WTC11 (cell line): ENCODE measurements at regions not wholly inside any gene's neighbourhood (a gene's known extent, or its start where the extent isn't known, plus 50 kb on each side); places are given as distances from the start of the nearest gene placed in this dataset.

Experiments
- ATAC-seq: fragments of 200-7000 bp; cut with Tn5 transposase; 2 replicates; pipeline ENCODE4 v1.10.0; 2021; ENCODE audit warnings: mild to moderate bottlenecking, moderate library complexity
- CTCF ChIA-PET: fragments of 300-600 bp; sonication (Branson Sonifier 250); formaldehyde crosslinking; loops from one replicate; lab custom pipeline; 2021; ENCODE audit warnings: antibody characterized with exemption; lab: Charles Lee
- POLR2A ChIA-PET: fragments of 350-600 bp; sonication (Branson Sonifier 250); formaldehyde crosslinking; loops from one replicate; lab custom pipeline; 2021; ENCODE audit warnings: antibody characterized with exemption; lab: Charles Lee
- DNase-seq: peaks from one replicate; pipeline ENCODE4 v3.0.0; 2021; ENCODE audit warnings: low spot score
- H3K27ac Mint-ChIP-seq: 2 replicates; pipeline ENCODE4 v1.8.0; 2021; ENCODE audit warnings: mixed read lengths
- H3K27me3 Mint-ChIP-seq: 2 replicates; pipeline ENCODE4 v1.8.0; 2021; ENCODE audit warnings: low read depth, mild to moderate bottlenecking, moderate library complexity, mixed read lengths
- H3K36me3 Mint-ChIP-seq: 2 replicates; pipeline ENCODE4 v1.8.0; 2021; ENCODE audit warnings: mixed read lengths
- H3K4me1 Mint-ChIP-seq: 2 replicates; pipeline ENCODE4 v1.8.0; 2022; ENCODE audit warnings: mixed read lengths
- H3K4me3 Mint-ChIP-seq: 2 replicates; pipeline ENCODE4 v1.8.0; 2021; ENCODE audit warnings: mild to moderate bottlenecking, moderate library complexity, mixed read lengths
- H3K9me3 Mint-ChIP-seq: 2 replicates; pipeline ENCODE4 v1.8.0; 2021; ENCODE audit warnings: mixed read lengths
- ATF1 ChIP-seq: sonication (generic); formaldehyde crosslinking; IDR thresholded peaks from 2 replicates; pipeline ENCODE4 v1.8.1; 2023; ENCODE audit warnings: mild to moderate bottlenecking, moderate library complexity, missing genetic modification reagents
- ELF4 ChIP-seq: sonication (generic); formaldehyde crosslinking; IDR thresholded peaks from 2 replicates; pipeline ENCODE4 v1.8.1; 2022; ENCODE audit warnings: low read depth, mild to moderate bottlenecking, moderate library complexity, missing genetic modification reagents
- EMX1 ChIP-seq: fragments of 250-450 bp; sonication (Bioruptor Pico); IDR thresholded peaks from 2 replicates; pipeline ENCODE4 v1.8.0; 2021; ENCODE audit warnings: mild to moderate bottlenecking
- HMGA2 ChIP-seq: fragments of 250-450 bp; sonication (Bioruptor Pico); IDR thresholded peaks from 2 replicates; pipeline ENCODE4 v1.4.0; 2021; ENCODE audit warnings: mild to moderate bottlenecking, moderate library complexity
- NFYB ChIP-seq: sonication (generic); formaldehyde crosslinking; conservative IDR thresholded peaks from 2 replicates; pipeline ENCODE4 v1.8.0; 2022; ENCODE audit warnings: low read depth, missing genetic modification reagents
- NR2C2 ChIP-seq: sonication (generic); formaldehyde crosslinking; IDR thresholded peaks from 2 replicates; pipeline ENCODE4 v1.8.0; 2022; ENCODE audit warnings: mild to moderate bottlenecking, missing genetic modification reagents
- TCF7 ChIP-seq: sonication (generic); formaldehyde crosslinking; IDR thresholded peaks from 2 replicates; pipeline ENCODE4 v1.8.0; 2022; ENCODE audit warnings: mild to moderate bottlenecking, low read depth, missing genetic modification reagents, moderate library complexity
- TP53 ChIP-seq: sonication (generic); formaldehyde crosslinking; IDR thresholded peaks from 2 replicates; pipeline ENCODE4 v1.8.1; 2023; ENCODE audit warnings: mild to moderate bottlenecking, missing genetic modification reagents
- ZNF232 ChIP-seq: sonication (generic); formaldehyde crosslinking; IDR thresholded peaks from 2 replicates; pipeline ENCODE4 v1.8.0; 2022; ENCODE audit warnings: mild to moderate bottlenecking, missing genetic modification reagents
- TF ChIP-seq, protein P1 (sequence below): sonication (generic); formaldehyde crosslinking; IDR thresholded peaks from 2 replicates; pipeline ENCODE4 v1.8.1; 2023; ENCODE audit warnings: mild to moderate bottlenecking, moderate library complexity, missing genetic modification reagents
- TF ChIP-seq, protein P2 (sequence below): sonication (generic); formaldehyde crosslinking; IDR thresholded peaks from 2 replicates; pipeline ENCODE4 v1.8.1; 2022; ENCODE audit warnings: mild to moderate bottlenecking, missing genetic modification reagents, moderate library complexity, borderline replicate concordance
- TF ChIP-seq, protein P3 (sequence below): sonication (generic); formaldehyde crosslinking; IDR thresholded peaks from 2 replicates; pipeline ENCODE4 v1.8.0; 2022; ENCODE audit warnings: mild to moderate bottlenecking, missing genetic modification reagents
- TF ChIP-seq, protein P4 (sequence below): fragments of 250-450 bp; sonication (Bioruptor Pico); conservative IDR thresholded peaks from 2 replicates; pipeline ENCODE4 v1.9.0; 2021; ENCODE audit warnings: mild to moderate bottlenecking
- TF ChIP-seq, protein P5 (sequence below): sonication (generic); formaldehyde crosslinking; IDR thresholded peaks from 2 replicates; pipeline ENCODE4 v1.8.1; 2023; ENCODE audit warnings: mild to moderate bottlenecking, missing genetic modification reagents, borderline replicate concordance
- TF ChIP-seq, protein P6 (sequence below): fragments of 250-450 bp; sonication (Bioruptor Pico); IDR thresholded peaks from 2 replicates; pipeline ENCODE4 v2.1.2; 2022; ENCODE audit warnings: mild to moderate bottlenecking, moderate library complexity
- TF ChIP-seq, protein P7 (sequence below): sonication (generic); formaldehyde crosslinking; IDR thresholded peaks from 2 replicates; pipeline ENCODE4 v1.8.0; 2023; ENCODE audit warnings: missing genetic modification reagents
- TF ChIP-seq, protein P8 (sequence below): fragments of 250-450 bp; sonication (Bioruptor Pico); IDR thresholded peaks from 2 replicates; pipeline ENCODE4 v1.9.0; 2021; ENCODE audit warnings: mild to moderate bottlenecking, borderline replicate concordance

DNA sequence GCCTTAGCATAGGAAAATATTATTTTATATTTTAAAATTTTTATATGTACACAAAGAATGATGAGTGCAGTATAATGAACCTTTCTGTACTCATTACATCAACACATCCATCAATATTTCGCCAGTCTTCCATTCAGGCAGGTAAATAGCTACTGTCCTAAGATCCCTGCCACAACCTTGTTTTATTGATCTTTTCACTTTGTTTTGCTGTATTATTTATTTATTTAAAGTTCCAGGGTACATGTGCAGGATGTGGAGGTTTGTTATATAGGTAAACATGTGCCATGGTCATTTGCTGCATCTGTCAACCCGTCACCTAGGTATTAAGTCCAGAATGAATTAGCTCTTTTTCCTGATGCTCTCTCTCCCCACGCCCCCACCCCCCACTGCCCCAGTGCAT, 64.6 kb downstream of the INHBB start (continued):
- TF ChIP-seq, protein P1, sequence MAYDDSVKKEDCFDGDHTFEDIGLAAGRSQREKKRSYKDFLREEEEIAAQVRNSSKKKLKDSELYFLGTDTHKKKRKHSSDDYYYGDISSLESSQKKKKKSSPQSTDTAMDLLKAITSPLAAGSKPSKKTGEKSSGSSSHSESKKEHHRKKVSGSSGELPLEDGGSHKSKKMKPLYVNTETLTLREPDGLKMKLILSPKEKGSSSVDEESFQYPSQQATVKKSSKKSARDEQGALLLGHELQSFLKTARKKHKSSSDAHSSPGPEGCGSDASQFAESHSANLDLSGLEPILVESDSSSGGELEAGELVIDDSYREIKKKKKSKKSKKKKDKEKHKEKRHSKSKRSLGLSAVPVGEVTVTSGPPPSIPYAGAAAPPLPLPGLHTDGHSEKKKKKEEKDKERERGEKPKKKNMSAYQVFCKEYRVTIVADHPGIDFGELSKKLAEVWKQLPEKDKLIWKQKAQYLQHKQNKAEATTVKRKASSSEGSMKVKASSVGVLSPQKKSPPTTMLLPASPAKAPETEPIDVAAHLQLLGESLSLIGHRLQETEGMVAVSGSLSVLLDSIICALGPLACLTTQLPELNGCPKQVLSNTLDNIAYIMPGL = no peak
- TF ChIP-seq NR2C2 (no peak), ELF4 (CRISPR knock-in tag) (no peak), ZNF232 (CRISPR knock-in tag) (no peak), TCF7 (CRISPR knock-in tag) (no peak), EMX1 (CRISPR knock-in tag) (no peak), NFYB (no peak), ATF1 (CRISPR knock-in tag) (no peak)
- TF ChIP-seq, protein P2, sequence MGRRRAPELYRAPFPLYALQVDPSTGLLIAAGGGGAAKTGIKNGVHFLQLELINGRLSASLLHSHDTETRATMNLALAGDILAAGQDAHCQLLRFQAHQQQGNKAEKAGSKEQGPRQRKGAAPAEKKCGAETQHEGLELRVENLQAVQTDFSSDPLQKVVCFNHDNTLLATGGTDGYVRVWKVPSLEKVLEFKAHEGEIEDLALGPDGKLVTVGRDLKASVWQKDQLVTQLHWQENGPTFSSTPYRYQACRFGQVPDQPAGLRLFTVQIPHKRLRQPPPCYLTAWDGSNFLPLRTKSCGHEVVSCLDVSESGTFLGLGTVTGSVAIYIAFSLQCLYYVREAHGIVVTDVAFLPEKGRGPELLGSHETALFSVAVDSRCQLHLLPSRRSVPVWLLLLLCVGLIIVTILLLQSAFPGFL = no peak
- TF ChIP-seq, protein P3, sequence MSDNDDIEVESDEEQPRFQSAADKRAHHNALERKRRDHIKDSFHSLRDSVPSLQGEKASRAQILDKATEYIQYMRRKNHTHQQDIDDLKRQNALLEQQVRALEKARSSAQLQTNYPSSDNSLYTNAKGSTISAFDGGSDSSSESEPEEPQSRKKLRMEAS (CRISPR knock-in tag) = no peak
- TF ChIP-seq, protein P4, sequence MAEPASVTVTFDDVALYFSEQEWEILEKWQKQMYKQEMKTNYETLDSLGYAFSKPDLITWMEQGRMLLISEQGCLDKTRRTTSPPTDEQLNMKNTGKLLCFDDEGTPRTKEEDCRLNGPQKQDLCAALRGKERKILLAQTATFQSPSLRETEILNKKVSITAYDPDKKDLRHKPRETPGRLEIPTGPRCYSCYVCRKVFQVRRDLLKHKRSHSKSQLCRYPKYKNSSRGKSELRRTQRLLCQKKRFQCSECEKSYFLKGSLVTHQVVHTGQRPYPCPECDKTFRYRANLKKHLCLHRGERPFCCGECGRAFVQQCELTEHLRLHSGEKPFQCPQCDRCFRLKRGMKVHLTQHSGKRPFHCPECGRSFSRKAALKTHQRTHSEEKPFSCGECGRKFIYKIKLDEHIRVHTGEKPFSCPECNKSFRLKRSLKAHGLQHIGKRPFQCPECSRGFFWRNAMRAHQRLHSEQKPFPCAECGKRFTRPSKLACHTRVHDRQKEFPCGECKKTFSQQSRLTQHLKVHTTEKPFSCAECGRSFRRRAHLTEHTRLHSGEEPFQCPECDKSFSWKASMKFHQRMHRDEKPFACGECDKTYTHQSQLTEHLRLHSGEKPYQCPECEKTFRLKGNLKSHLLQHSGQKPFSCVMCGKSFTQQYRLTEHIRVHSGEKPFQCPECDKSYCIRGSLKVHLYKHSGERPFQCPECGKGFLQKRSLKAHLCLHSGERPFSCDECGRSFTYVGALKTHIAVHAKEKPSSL (CRISPR knock-in tag) = no peak

DNA sequence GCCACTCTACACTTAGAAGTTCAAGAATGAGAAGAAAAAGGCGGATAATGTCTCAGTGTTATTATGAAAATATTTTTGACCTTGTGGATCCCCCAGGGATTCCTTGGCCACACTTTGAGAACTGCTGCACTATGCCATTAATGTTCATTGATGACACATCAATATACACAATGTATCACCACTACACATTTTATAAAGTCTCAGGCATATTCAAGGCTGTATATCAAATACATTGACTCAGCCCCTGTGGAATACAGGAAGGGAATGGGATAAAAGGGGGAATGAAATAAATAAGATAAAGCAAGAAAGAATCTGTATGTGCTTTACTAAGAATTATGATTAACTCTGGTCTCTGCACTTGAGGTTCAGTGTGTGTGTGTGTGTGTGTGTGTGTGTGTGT, 69.1 kb downstream of the INHBB start:
- CTCF ChIA-PET = no interaction called here
- H3K36me3 Mint-ChIP-seq = peaks cover 1% of the 10 kb centered on the region; the same call in 1 of the 2 replicates
- no peak overlapping the region for H3K4me3 Mint-ChIP-seq
- H3K27ac Mint-ChIP-seq = no peak overlapping the region
- ATAC-seq = no peak
- peaks cover 18% of the 10 kb centered on the region for H3K27me3 Mint-ChIP-seq
- DNase-seq = no peak
- H3K9me3 Mint-ChIP-seq = peaks cover 10% of the 10 kb centered on the region
- POLR2A ChIA-PET = no interaction called here
- peaks cover 7% of the 10 kb centered on the region for H3K4me1 Mint-ChIP-seq
- TF ChIP-seq, protein P5, sequence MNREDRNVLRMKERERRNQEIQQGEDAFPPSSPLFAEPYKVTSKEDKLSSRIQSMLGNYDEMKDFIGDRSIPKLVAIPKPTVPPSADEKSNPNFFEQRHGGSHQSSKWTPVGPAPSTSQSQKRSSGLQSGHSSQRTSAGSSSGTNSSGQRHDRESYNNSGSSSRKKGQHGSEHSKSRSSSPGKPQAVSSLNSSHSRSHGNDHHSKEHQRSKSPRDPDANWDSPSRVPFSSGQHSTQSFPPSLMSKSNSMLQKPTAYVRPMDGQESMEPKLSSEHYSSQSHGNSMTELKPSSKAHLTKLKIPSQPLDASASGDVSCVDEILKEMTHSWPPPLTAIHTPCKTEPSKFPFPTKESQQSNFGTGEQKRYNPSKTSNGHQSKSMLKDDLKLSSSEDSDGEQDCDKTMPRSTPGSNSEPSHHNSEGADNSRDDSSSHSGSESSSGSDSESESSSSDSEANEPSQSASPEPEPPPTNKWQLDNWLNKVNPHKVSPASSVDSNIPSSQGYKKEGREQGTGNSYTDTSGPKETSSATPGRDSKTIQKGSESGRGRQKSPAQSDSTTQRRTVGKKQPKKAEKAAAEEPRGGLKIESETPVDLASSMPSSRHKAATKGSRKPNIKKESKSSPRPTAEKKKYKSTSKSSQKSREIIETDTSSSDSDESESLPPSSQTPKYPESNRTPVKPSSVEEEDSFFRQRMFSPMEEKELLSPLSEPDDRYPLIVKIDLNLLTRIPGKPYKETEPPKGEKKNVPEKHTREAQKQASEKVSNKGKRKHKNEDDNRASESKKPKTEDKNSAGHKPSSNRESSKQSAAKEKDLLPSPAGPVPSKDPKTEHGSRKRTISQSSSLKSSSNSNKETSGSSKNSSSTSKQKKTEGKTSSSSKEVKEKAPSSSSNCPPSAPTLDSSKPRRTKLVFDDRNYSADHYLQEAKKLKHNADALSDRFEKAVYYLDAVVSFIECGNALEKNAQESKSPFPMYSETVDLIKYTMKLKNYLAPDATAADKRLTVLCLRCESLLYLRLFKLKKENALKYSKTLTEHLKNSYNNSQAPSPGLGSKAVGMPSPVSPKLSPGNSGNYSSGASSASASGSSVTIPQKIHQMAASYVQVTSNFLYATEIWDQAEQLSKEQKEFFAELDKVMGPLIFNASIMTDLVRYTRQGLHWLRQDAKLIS (CRISPR knock-in tag) = no peak
- TF ChIP-seq, protein P6, sequence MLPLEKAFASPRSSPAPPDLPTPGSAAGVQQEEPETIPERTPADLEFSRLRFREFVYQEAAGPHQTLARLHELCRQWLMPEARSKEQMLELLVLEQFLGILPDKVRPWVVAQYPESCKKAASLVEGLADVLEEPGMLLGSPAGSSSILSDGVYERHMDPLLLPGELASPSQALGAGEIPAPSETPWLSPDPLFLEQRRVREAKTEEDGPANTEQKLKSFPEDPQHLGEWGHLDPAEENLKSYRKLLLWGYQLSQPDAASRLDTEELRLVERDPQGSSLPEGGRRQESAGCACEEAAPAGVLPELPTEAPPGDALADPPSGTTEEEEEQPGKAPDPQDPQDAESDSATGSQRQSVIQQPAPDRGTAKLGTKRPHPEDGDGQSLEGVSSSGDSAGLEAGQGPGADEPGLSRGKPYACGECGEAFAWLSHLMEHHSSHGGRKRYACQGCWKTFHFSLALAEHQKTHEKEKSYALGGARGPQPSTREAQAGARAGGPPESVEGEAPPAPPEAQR (CRISPR knock-in tag) = no peak
- TF ChIP-seq, protein P7, sequence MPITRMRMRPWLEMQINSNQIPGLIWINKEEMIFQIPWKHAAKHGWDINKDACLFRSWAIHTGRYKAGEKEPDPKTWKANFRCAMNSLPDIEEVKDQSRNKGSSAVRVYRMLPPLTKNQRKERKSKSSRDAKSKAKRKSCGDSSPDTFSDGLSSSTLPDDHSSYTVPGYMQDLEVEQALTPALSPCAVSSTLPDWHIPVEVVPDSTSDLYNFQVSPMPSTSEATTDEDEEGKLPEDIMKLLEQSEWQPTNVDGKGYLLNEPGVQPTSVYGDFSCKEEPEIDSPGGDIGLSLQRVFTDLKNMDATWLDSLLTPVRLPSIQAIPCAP (CRISPR knock-in tag) = no peak
- TF ChIP-seq TP53 = no peak
- TF ChIP-seq, protein P4 (CRISPR knock-in tag) = no peak
- TF ChIP-seq EMX1 (CRISPR knock-in tag) = no peak
- no peak for TF ChIP-seq HMGA2 (CRISPR knock-in tag)
- TF ChIP-seq NR2C2 = no peak
- TF ChIP-seq, protein P8, sequence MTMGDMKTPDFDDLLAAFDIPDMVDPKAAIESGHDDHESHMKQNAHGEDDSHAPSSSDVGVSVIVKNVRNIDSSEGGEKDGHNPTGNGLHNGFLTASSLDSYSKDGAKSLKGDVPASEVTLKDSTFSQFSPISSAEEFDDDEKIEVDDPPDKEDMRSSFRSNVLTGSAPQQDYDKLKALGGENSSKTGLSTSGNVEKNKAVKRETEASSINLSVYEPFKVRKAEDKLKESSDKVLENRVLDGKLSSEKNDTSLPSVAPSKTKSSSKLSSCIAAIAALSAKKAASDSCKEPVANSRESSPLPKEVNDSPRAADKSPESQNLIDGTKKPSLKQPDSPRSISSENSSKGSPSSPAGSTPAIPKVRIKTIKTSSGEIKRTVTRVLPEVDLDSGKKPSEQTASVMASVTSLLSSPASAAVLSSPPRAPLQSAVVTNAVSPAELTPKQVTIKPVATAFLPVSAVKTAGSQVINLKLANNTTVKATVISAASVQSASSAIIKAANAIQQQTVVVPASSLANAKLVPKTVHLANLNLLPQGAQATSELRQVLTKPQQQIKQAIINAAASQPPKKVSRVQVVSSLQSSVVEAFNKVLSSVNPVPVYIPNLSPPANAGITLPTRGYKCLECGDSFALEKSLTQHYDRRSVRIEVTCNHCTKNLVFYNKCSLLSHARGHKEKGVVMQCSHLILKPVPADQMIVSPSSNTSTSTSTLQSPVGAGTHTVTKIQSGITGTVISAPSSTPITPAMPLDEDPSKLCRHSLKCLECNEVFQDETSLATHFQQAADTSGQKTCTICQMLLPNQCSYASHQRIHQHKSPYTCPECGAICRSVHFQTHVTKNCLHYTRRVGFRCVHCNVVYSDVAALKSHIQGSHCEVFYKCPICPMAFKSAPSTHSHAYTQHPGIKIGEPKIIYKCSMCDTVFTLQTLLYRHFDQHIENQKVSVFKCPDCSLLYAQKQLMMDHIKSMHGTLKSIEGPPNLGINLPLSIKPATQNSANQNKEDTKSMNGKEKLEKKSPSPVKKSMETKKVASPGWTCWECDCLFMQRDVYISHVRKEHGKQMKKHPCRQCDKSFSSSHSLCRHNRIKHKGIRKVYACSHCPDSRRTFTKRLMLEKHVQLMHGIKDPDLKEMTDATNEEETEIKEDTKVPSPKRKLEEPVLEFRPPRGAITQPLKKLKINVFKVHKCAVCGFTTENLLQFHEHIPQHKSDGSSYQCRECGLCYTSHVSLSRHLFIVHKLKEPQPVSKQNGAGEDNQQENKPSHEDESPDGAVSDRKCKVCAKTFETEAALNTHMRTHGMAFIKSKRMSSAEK (CRISPR knock-in tag) = no peak
